ENCODE measurements at regions not wholly inside any gene's neighbourhood (a gene's known extent, or its start where the extent isn't known, plus 50 kb on each side); places are given as distances from the start of the nearest gene placed in this dataset.
A peak's percentile ranks its signal among the peaks of the same experiment; 100 is the strongest.

DNA sequence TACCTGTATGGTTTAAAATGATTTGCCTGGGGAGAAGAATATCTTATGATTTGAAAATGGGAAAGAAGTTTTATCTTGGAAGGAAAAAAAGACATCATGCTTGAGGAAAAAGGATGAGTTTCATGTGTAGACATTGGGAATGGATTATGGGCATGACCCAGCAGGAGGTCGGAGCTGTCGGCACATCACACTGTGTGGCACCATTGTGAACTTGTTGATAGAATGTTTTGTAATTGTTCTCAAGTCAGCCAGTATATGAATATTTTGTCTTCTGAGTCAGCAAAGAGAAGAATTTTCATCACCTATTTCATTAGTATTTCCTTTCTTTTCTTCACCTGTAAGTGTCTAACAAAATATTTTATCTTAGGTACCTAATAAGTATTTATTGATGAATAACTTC lies 60.0 kb upstream of the HMGA2 start:
- DNase-seq (ENCODE audit: low read depth): no peak

DNA sequence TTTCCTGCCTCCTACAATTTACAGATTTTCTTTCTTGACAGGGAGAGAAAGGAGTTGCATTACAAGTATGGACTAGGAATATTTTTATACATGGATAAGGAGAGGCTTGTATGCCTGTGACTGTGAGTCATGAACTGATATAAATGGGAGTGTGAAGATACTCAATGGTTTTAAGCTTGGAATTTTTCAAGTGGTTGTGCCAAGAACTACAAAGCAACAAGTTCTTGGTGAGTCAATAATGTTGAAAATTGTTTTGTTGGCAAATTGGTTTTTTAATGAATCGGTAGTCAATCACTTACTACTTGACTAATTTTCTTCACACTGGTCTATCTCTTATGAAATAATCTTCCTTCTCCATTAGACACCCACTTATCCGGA lies 58.9 kb upstream of the HMGA2 start:
- DNase-seq (ENCODE audit: low read depth): peak; percentile 57

DNA sequence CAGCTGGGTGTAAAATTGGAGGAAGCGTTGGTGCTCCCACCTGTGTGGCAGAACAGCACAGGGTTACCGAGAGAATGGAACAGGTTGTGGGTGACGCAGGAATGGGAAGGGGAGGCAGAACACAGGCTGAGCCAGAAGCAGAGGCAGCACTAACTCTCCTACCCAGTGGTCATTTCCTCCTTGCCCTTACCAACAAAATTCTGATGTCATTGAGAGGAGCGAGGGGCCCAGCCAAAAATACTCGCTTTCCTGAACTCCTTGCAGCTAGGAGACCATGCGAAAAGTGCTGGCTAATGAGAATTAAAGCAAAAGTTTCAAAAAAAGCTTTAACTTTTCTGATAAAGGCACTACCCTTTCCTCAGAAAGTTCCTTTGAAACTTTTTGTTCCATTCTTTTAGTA lies 54.4 kb upstream of the HMGA2 start:
- DNase-seq (ENCODE audit: low read depth): no peak

Data from HT1080 (cell line).